ENCODE measurements at regions not wholly inside any gene's neighbourhood (a gene's known extent, or its start where the extent isn't known, plus 50 kb on each side); places are given as distances from the start of the nearest gene placed in this dataset.

GRCh38 chr3:144241404-144241803, 269.8 kb downstream of the DIPK2A start:
- Histone ChIP-seq H3K36me3 (ENCODE audit: low read depth) (no peaks in the 10 kb centered on the region), H3K27ac (no peak overlapping the region), H3K9me3 (ENCODE audit: insufficient read depth, low read depth) (no peaks in the 10 kb centered on the region), H3K4me3 (no peak overlapping the region), H3K4me1 (replicated peaks; ENCODE audit: insufficient read depth) (no peaks in the 10 kb centered on the region), H3K79me2 (ENCODE audit: low read depth) (no peaks in the 10 kb centered on the region), H3K4me2 (no peak overlapping the region), H4K20me1 (ENCODE audit: insufficient read depth) (no peaks in the 10 kb centered on the region), H3F3A (ENCODE audit: insufficient read depth, low read depth) (no peaks in the 10 kb centered on the region), H2AFZ (no peak overlapping the region), H3K9me2 (ENCODE audit: insufficient read depth) (no peaks in the 10 kb centered on the region; the same call in 1 of the 2 replicates), H3K27me3 (ENCODE audit: insufficient read depth, low read depth) (no peaks in the 10 kb centered on the region)
- intact Hi-C loops (cut with micrococcal nuclease; ENCODE audit: unreplicated experiment) = no loop called here
- DNase-seq = no peak
- ChIA-PET CTCF (no interaction called here), POLR2A (ENCODE audit: unreplicated experiment) (no interaction called here)
- no TSS peak for BruUV-seq (replicated peaks)
- TF ChIP-seq EZH2 (IDR thresholded peaks at IDR 0.05; ENCODE audit: low read depth) (no peak), CTCF (conservative IDR thresholded peaks at IDR 0.05) (no peak)

GRCh38 chr3:144242747-144243146, 271.1 kb downstream of the DIPK2A start:
- no TSS peak for BruUV-seq (replicated peaks)
- no peak for DNase-seq
- intact Hi-C loops (cut with micrococcal nuclease; ENCODE audit: unreplicated experiment) = no loop called here
- H2AFZ ChIP-seq = no peak overlapping the region
- H3K27me3 ChIP-seq (ENCODE audit: insufficient read depth, low read depth) = no peaks in the 10 kb centered on the region
- no peak overlapping the region for H3K27ac ChIP-seq
- TF ChIP-seq EZH2 (IDR thresholded peaks at IDR 0.05; ENCODE audit: low read depth) (no peak), CTCF (conservative IDR thresholded peaks at IDR 0.05) (no peak)
- no peaks in the 10 kb centered on the region for H3F3A ChIP-seq (ENCODE audit: insufficient read depth, low read depth)
- no peaks in the 10 kb centered on the region for H3K36me3 ChIP-seq (ENCODE audit: low read depth)
- no peak overlapping the region for H3K4me3 ChIP-seq
- H4K20me1 ChIP-seq (ENCODE audit: insufficient read depth) = no peaks in the 10 kb centered on the region
- no peaks in the 10 kb centered on the region for H3K79me2 ChIP-seq (ENCODE audit: low read depth)
- no peaks in the 10 kb centered on the region for H3K9me3 ChIP-seq (ENCODE audit: insufficient read depth, low read depth)
- no peak overlapping the region for H3K4me2 ChIP-seq
- H3K4me1 ChIP-seq (replicated peaks; ENCODE audit: insufficient read depth) = no peaks in the 10 kb centered on the region
- H3K9me2 ChIP-seq (ENCODE audit: insufficient read depth) = no peaks in the 10 kb centered on the region; the same call in 1 of the 2 replicates
- CTCF ChIA-PET = no interaction called here
- POLR2A ChIA-PET (ENCODE audit: unreplicated experiment) = no interaction called here

GRCh38 chr3:144244662-144245061, 273.0 kb downstream of the DIPK2A start:
- no peak for DNase-seq
- no TSS peak for BruUV-seq (replicated peaks)

More at GRCh38 chr3:144244662-144245061, 273.0 kb downstream of the DIPK2A start:
- H3K4me1 ChIP-seq (replicated peaks; ENCODE audit: insufficient read depth) = no peaks in the 10 kb centered on the region
- no peak overlapping the region for H2AFZ ChIP-seq
- no peaks in the 10 kb centered on the region for H3K36me3 ChIP-seq (ENCODE audit: low read depth)
- no peak for TF ChIP-seq EZH2 (IDR thresholded peaks at IDR 0.05; ENCODE audit: low read depth)
- TF ChIP-seq CTCF (conservative IDR thresholded peaks at IDR 0.05) = no peak
- H3F3A ChIP-seq (ENCODE audit: insufficient read depth, low read depth) = no peaks in the 10 kb centered on the region
- H3K4me2 ChIP-seq = no peak overlapping the region
- no peaks in the 10 kb centered on the region for H4K20me1 ChIP-seq (ENCODE audit: insufficient read depth)
- POLR2A ChIA-PET (ENCODE audit: unreplicated experiment) = no interaction called here
- no peaks in the 10 kb centered on the region for H3K9me3 ChIP-seq (ENCODE audit: insufficient read depth, low read depth)
- H3K79me2 ChIP-seq (ENCODE audit: low read depth) = no peaks in the 10 kb centered on the region
- H3K9me2 ChIP-seq (ENCODE audit: insufficient read depth) = no peaks in the 10 kb centered on the region; the same call in 1 of the 2 replicates
- H3K27me3 ChIP-seq (ENCODE audit: insufficient read depth, low read depth) = no peaks in the 10 kb centered on the region
- no peak overlapping the region for H3K27ac ChIP-seq
- H3K4me3 ChIP-seq = no peak overlapping the region
- intact Hi-C loops (cut with micrococcal nuclease; ENCODE audit: unreplicated experiment) = no loop called here
- CTCF ChIA-PET = no interaction called here

All from PC-9 (cell line).